ENCODE measurements at regions not wholly inside any gene's neighbourhood (a gene's known extent, or its start where the extent isn't known, plus 50 kb on each side); places are given as distances from the start of the nearest gene placed in this dataset.
"Not testable (repeated sequence)": the region's sequence is repeated elsewhere in the genome, so short reads cannot be mapped to it uniquely, and the experiment has no call there.

DNA sequence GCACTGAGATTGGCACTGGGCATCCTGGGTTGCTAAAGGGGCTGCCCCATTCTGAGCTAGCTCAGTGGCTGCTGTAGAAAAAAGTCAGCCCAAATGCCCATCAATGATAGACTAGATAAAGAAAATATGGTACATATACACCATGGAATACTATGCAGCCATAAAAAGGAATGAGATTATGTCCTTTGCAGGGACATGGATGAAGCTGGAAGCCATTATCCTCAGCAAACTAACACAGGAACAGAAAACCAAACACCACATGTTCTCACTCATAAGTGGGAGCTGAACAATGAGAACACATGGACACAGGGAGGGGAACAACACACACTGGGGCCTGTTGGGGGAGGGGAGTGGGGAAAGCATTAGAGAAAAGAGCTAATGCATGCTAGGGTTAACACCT lies 185.3 kb upstream of the JUN start:
- TF ChIP-seq, protein P1, sequence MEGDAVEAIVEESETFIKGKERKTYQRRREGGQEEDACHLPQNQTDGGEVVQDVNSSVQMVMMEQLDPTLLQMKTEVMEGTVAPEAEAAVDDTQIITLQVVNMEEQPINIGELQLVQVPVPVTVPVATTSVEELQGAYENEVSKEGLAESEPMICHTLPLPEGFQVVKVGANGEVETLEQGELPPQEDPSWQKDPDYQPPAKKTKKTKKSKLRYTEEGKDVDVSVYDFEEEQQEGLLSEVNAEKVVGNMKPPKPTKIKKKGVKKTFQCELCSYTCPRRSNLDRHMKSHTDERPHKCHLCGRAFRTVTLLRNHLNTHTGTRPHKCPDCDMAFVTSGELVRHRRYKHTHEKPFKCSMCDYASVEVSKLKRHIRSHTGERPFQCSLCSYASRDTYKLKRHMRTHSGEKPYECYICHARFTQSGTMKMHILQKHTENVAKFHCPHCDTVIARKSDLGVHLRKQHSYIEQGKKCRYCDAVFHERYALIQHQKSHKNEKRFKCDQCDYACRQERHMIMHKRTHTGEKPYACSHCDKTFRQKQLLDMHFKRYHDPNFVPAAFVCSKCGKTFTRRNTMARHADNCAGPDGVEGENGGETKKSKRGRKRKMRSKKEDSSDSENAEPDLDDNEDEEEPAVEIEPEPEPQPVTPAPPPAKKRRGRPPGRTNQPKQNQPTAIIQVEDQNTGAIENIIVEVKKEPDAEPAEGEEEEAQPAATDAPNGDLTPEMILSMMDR (conservative IDR thresholded peaks at IDR 0.05; ENCODE audit: low read depth, low read length) = not testable (repeated sequence)
- not testable (repeated sequence) for TF ChIP-seq EZH2 (IDR thresholded peaks at IDR 0.05; ENCODE audit: borderline replicate concordance, low read depth, low read length, poor library complexity, severe bottlenecking)

Data from A673 (cell line).